Upper lobe of right lung (tissue), 1 donor: ENCODE measurements at regions not wholly inside any gene's neighbourhood (a gene's known extent, or its start where the extent isn't known, plus 50 kb on each side); places are given as distances from the start of the nearest gene placed in this dataset.

Source experiments
- ATAC-seq: fragments of 200-7000 bp; cut with Tn5 transposase; one replicate; pipeline ENCODE4 v1.9.1; 2020; ENCODE audit warnings: mild to moderate bottlenecking, moderate library complexity
- DNase-seq: peaks from one replicate; pipeline ENCODE4 v3.0.0-alpha.2; 2020
- H3K27ac ChIP-seq: fragments of 200-600 bp; one replicate; pipeline ENCODE4 v1.8.0; 2022
- H3K27me3 ChIP-seq: fragments of 200-600 bp; one replicate; pipeline ENCODE4 v1.8.0; 2022; ENCODE audit warnings: mild to moderate bottlenecking
- H3K36me3 ChIP-seq: fragments of 200-600 bp; one replicate; pipeline ENCODE4 v1.8.0; 2022
- H3K4me1 ChIP-seq: fragments of 200-600 bp; one replicate; pipeline ENCODE4 v1.8.0; 2022
- H3K4me3 ChIP-seq: fragments of 200-600 bp; one replicate; pipeline ENCODE4 v1.8.0; 2022; ENCODE audit warnings: mild to moderate bottlenecking
- H3K9me3 ChIP-seq: fragments of 200-600 bp; one replicate; pipeline ENCODE4 v1.8.0; 2022
- CTCF ChIP-seq: fragments of 200-600 bp; IDR thresholded peaks from one replicate; pipeline ENCODE4 v1.8.0; 2022; ENCODE audit warnings: antibody characterized with exemption
- intact Hi-C: fragments of 100-400 bp; cut with DNase I; formaldehyde crosslinking; loops from one replicate; pipeline ENCODE4 v1.11.0; 2022
- donor health status: DM: no; HTN: yes; CAD: no; lungs with severe emphysema.

DNA sequence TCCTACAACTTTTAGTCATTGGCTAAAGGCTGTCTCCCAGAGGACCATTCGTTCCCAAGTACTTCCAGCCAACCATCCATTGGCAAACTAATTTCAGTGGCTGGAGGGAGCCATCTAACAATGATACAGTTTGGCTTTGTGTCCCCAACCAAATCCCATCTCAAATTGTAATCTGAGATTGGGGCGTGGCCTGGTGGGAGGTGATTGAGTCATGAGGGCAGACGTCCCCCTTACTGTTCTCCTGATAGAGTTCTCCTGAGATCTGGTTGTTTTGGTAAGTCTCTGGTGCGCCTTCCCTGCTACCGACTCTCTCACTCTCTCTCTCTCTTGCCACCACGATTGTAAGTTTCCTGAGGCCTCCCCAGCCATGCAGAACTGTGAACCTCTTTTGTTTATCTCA is 99.7 kb upstream of the FUT8 start:
- DNase-seq = no peak
- Histone ChIP-seq H3K27me3 (no peaks in the 10 kb centered on the region), H3K4me1 (no peaks in the 10 kb centered on the region), H3K4me3 (no peak overlapping the region), H3K9me3 (no peaks in the 10 kb centered on the region), H3K27ac (no peak overlapping the region), H3K36me3 (no peaks in the 10 kb centered on the region)
- TF ChIP-seq CTCF = no peak
- intact Hi-C loops = no loop called here
- no peak for ATAC-seq

DNA sequence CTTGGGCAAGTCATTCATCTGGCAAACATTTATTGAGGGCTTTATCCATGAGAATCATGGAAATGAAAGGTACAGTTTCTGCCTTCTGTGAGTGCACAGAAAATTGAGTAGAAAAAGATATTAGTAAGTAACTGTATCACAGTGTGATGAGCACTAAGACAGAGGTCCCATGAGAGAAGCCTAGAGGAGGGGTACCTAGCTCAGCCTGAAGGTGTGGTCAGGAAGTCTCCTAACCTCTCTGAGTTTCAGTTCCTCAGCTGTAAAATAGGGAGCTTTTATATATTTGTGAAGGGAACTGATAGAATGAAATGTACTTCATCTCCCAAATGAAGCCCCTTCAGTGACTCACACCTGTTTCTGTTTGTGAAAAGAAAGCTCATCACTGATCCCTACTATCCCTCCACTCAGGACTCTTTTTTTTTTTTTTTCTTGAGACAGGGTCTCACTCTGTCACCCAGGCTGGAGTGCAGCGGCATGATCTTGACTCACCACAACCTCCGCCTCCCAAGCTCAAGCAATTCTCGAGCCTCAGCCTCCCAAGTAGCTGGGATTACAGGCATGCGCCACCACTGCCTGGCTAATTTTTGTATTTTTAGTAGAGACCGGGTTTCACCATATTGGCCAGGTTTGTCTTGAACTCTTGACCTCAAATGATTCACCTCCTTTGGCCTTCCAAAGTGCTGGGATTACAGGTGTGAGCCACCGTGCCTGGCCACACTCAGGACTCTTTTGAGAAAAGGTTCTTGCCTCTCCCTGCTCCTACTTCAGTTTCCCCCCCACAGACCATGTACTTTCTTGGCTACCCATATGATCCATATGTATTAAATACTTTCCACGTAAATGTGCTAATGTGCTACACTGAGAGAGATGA is 93.7 kb upstream of the FUT8 start:
- Histone ChIP-seq H3K27me3 (no peaks in the 10 kb centered on the region), H3K4me1 (peaks cover 4% of the 10 kb centered on the region), H3K27ac (no peak overlapping the region), H3K36me3 (no peaks in the 10 kb centered on the region), H3K4me3 (no peak overlapping the region), H3K9me3 (no peaks in the 10 kb centered on the region)
- intact Hi-C loops = no loop called here
- ATAC-seq (no peak), DNase-seq (no peak)
- no peak for TF ChIP-seq CTCF

DNA sequence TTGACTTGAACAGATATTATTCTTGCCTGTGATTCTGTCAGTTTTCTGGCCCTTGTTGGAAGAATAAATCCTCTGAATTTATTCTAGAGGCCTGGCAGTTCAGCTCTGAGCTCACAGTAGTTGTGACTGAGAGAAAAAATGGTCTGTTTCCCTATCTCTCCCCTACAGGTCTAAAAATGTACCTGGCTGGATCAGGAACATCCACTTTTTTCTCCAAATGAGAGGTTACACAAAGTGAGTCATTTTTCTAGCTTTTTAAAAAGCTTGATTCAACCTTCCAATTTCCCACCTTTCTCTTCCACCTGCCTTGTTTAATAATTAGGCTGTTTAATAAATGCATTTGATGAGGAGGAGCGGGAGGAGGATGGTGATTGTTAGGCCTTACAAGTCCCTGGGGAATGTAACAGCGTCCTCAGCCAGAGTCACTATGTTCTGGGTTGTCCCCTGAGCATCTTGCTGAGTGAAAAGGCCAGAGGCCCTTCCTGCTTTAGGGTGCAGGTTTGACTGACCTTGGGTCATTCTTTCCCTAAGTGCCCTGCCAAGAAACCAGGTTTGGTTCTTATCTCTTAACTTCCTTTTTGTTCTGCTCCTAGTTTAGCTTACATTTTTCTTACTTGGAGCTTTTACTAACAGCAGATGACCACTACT is 91.7 kb upstream of the FUT8 start:
- Histone ChIP-seq H3K4me1 (peaks cover 4% of the 10 kb centered on the region), H3K27me3 (no peaks in the 10 kb centered on the region), H3K9me3 (no peaks in the 10 kb centered on the region), H3K36me3 (no peaks in the 10 kb centered on the region), H3K27ac (no peak overlapping the region), H3K4me3 (no peak overlapping the region)
- DNase-seq = no peak
- ATAC-seq = no peak
- intact Hi-C loops = no loop called here
- TF ChIP-seq CTCF = no peak

- H3K4me3 ChIP-seq = no peak overlapping the region
- H3K36me3 ChIP-seq = no peaks in the 10 kb centered on the region
- DNase-seq = no peak
- H3K4me1 ChIP-seq = peaks cover 4% of the 10 kb centered on the region
- no peaks in the 10 kb centered on the region for H3K9me3 ChIP-seq
- no peak overlapping the region for H3K27ac ChIP-seq
- no peaks in the 10 kb centered on the region for H3K27me3 ChIP-seq
- ATAC-seq = peak; percentile 23
- intact Hi-C loops = no loop called here
- no peak for TF ChIP-seq CTCF
Measured at GRCh38 chr14:65321370-65321875, 91.1 kb upstream of the FUT8 start.

DNA sequence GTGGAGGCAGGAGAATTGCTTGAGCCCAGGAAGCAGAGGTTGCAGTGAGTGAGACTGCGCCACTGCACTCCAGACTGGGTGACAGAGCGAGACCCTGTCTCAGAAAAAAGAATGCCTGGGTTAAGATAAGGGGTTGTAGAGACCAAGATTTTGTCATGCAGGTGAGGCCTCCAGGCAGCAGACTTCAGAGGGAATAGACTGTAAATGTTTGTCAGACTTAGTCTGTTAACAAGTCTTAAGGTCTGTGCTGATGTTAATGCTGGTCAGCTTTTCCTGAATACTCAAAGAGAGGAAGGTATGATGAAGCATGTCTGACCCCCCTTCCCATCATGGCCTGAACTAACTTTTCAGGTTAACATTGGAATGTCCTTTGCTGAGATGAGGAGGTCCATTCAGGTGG is 83.0 kb upstream of the FUT8 start:
- DNase-seq (no peak), ATAC-seq (no peak)
- no peak for TF ChIP-seq CTCF
- Histone ChIP-seq H3K4me1 (peaks cover 8% of the 10 kb centered on the region), H3K27me3 (no peaks in the 10 kb centered on the region), H3K27ac (no peak overlapping the region), H3K4me3 (no peak overlapping the region), H3K36me3 (no peaks in the 10 kb centered on the region), H3K9me3 (no peaks in the 10 kb centered on the region)
- intact Hi-C loops = no loop called here
